ENCODE measurements at regions not wholly inside any gene's neighbourhood (a gene's known extent, or its start where the extent isn't known, plus 50 kb on each side); places are given as distances from the start of the nearest gene placed in this dataset.

GRCh38 chr5:67966712-67967111, 248.8 kb upstream of the PIK3R1 start:
- no peak overlapping the region for H3K27ac ChIP-seq (ENCODE audit: low read depth in 1 of 2, low read length in 2 of 2)
- peaks cover 1 to 23% (median 11%) of the 10 kb centered on the region in 4 donors for H3K4me1 ChIP-seq (ENCODE audit: control insufficient read depth in 4 of 4, insufficient read depth in 4 of 4, low read length in 3 of 4)
- TF ChIP-seq NR2F2 (IDR thresholded peaks at IDR 0.05) (no peak), ZBTB33 (IDR thresholded peaks at IDR 0.05) (no peak), ATF3 (IDR thresholded peaks at IDR 0.05) (no peak), FOXA1 (IDR thresholded peaks at IDR 0.05) (no peak), CTCF (IDR thresholded peaks at IDR 0.05; ENCODE audit: low read depth, low read length, missing input control) (no peak), RXRA (IDR thresholded peaks at IDR 0.05) (no peak), GABPA (IDR thresholded peaks at IDR 0.05 in 1 of 2, conservative IDR thresholded peaks at IDR 0.05 in 1 of 2) (no peak), HNF4G (IDR thresholded peaks at IDR 0.05) (no peak), JUND (IDR thresholded peaks at IDR 0.05) (no peak), EGR1 (IDR thresholded peaks at IDR 0.05; ENCODE audit: low read depth in 2 of 2) (no peak)
- H3K36me3 ChIP-seq (ENCODE audit: control insufficient read depth in 4 of 4, insufficient read depth in 3 of 4, low read depth in 1 of 4, low read length in 3 of 4), result no peaks in the 10 kb centered on the region
- H3K27me3 ChIP-seq (ENCODE audit: control insufficient read depth in 4 of 4, insufficient read depth in 4 of 4, low read length in 3 of 4), result no peaks in the 10 kb centered on the region
- H3K9ac ChIP-seq (ENCODE audit: low read depth in 1 of 2, low read length in 2 of 2), result no peak overlapping the region
- H3K4me3 ChIP-seq (ENCODE audit: low read depth in 1 of 3, low read length in 3 of 3), result no peak overlapping the region
- H3K9me3 ChIP-seq (ENCODE audit: control insufficient read depth in 4 of 4, low read length in 3 of 4), result no peaks in the 10 kb centered on the region
- DNase-seq (ENCODE audit: low spot score), result no peak
- 94% methylated on average over 1 of the region's 1 CpG for WGBS

GRCh38 chr5:67964619-67965018, 250.9 kb upstream of the PIK3R1 start:
- TF ChIP-seq YY1 (IDR thresholded peaks at IDR 0.05) (no peak), HNF4G (IDR thresholded peaks at IDR 0.05) (no peak), RXRA (IDR thresholded peaks at IDR 0.05) (no peak), TAF1 (conservative IDR thresholded peaks at IDR 0.05) (no peak), SP1 (IDR thresholded peaks at IDR 0.05) (no peak), FOXA1 (IDR thresholded peaks at IDR 0.05) (no peak), FOXA2 (IDR thresholded peaks at IDR 0.05) (no peak), MAX (IDR thresholded peaks at IDR 0.05) (no peak), ZBTB33 (IDR thresholded peaks at IDR 0.05) (no peak), RAD21 (IDR thresholded peaks at IDR 0.05) (no peak), CTCF (IDR thresholded peaks at IDR 0.05; ENCODE audit: low read depth, low read length, missing input control) (no peak), GABPA (IDR thresholded peaks at IDR 0.05 in 1 of 2, conservative IDR thresholded peaks at IDR 0.05 in 1 of 2) (no peak), REST (IDR thresholded peaks at IDR 0.05) (no peak), EGR1 (IDR thresholded peaks at IDR 0.05; ENCODE audit: low read depth in 2 of 2) (no peak), JUND (IDR thresholded peaks at IDR 0.05) (no peak), HNF4A (conservative IDR thresholded peaks at IDR 0.05) (no peak), NR2F2 (IDR thresholded peaks at IDR 0.05) (no peak), ATF3 (IDR thresholded peaks at IDR 0.05) (no peak)
- H3K9me3 ChIP-seq (ENCODE audit: control insufficient read depth in 4 of 4, low read length in 3 of 4), result no peaks in the 10 kb centered on the region
- DNase-seq (ENCODE audit: low spot score), result no peak

More at GRCh38 chr5:67964619-67965018, 250.9 kb upstream of the PIK3R1 start:
- Histone ChIP-seq H3K36me3 (ENCODE audit: control insufficient read depth in 4 of 4, insufficient read depth in 3 of 4, low read depth in 1 of 4, low read length in 3 of 4) (no peaks in the 10 kb centered on the region), H3K27ac (ENCODE audit: low read depth in 1 of 2, low read length in 2 of 2) (no peak overlapping the region), H3K4me1 (ENCODE audit: control insufficient read depth in 4 of 4, insufficient read depth in 4 of 4, low read length in 3 of 4) (peaks cover 0 to 6% (median 0%) of the 10 kb centered on the region in 4 donors), H3K4me3 (ENCODE audit: low read depth in 1 of 3, low read length in 3 of 3) (no peak overlapping the region), H3K27me3 (ENCODE audit: control insufficient read depth in 4 of 4, insufficient read depth in 4 of 4, low read length in 3 of 4) (no peaks in the 10 kb centered on the region), H3K9ac (ENCODE audit: low read depth in 1 of 2, low read length in 2 of 2) (no peak overlapping the region)
- 56% methylated on average over 2 of the region's 2 CpGs for WGBS

Data from liver (tissue), 8 donors.